Testis (tissue), 2 donors: ENCODE measurements at regions not wholly inside any gene's neighbourhood (a gene's known extent, or its start where the extent isn't known, plus 50 kb on each side); places are given as distances from the start of the nearest gene placed in this dataset.

Experiments
- DNase-seq: peaks from one replicate; pipeline ENCODE4 v3.0.0-alpha.2; 2019
- H3K27ac ChIP-seq, 2 donors: fragments of 200-600 bp; sonication (generic); one replicate each; pipeline ENCODE4 v1.5.1; 2019
- H3K27me3 ChIP-seq: fragments of 200-600 bp; sonication (generic); one replicate; pipeline ENCODE4 v1.5.1; 2019
- H3K36me3 ChIP-seq: fragments of 200-600 bp; sonication (generic); one replicate; pipeline ENCODE4 v1.5.1; 2017; ENCODE audit warnings: low read depth; ENCODE audit errors: missing control alignments
- H3K4me1 ChIP-seq: fragments of 200-600 bp; sonication (generic); one replicate; pipeline ENCODE4 v1.5.1; 2019
- H3K4me3 ChIP-seq, 2 donors: fragments of 200-600 bp; sonication (generic); one replicate each; pipeline ENCODE4 v1.5.1; 2017 to 2019
- H3K9me3 ChIP-seq: fragments of 200-600 bp; sonication (generic); one replicate; pipeline ENCODE4 v1.5.1; 2017
- POLR2A ChIP-seq: fragments of 450-650 bp; IDR thresholded peaks from one replicate; pipeline ENCODE4 v1.6.1; 2017; ENCODE audit warnings: antibody characterized with exemption, mild to moderate bottlenecking, moderate library complexity
- WGBS, 2 donors: methylation state at CpG; one replicate each; pipeline ENCODE4 v1.1.5; 2018; 5-methylcytosine and 5-hydroxymethylcytosine counted together
- intact Hi-C: fragments of 100-400 bp; cut with DNase I; formaldehyde crosslinking; loops from one replicate; pipeline ENCODE4 v1.15.1; 2023; ENCODE audit warnings: low total_unique reads
- TF ChIP-seq, protein P1 (sequence below), 3 experiments: fragments of 450-650 bp in 2 of 3; fragments of 200-600 bp in 1 of 3; sonication (generic) in 1 of 3; IDR thresholded peaks; one replicate each; pipeline ENCODE4 v1.5.1; 2016 to 2019; ENCODE audit warnings: antibody characterized with exemption in 3 of 3, mild to moderate bottlenecking in 2 of 3, moderate library complexity in 1 of 3

DNA sequence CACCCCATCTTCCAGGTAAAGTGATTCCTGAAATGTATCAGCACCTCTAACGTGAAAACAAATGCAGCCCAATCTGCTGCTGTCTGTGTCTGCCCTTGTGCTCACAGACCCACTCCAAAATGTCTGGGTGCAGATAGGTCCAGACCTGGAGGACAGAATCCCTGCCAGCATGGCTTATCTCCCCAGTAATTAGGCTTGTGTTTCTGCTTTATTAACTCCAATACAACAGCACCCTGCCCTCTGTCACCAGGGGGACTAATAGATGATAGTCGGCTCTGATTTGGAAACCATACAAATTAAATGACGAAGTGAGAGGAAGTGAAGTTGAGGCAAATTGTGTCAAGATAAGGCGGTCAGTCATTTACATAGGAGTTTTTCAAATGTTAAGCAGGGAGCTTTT lies 608.3 kb upstream of the SALL1 start:
- H3K9me3 ChIP-seq = no peaks in the 10 kb centered on the region
- H3K4me1 ChIP-seq = no peaks in the 10 kb centered on the region
- H3K27me3 ChIP-seq = no peaks in the 10 kb centered on the region
- no peak overlapping the region for H3K27ac ChIP-seq
- no peak for DNase-seq
- 48 to 50% methylated on average over 4 of the region's 4 CpGs for WGBS, 2 donors
- H3K36me3 ChIP-seq = no peaks in the 10 kb centered on the region
- no peak overlapping the region for H3K4me3 ChIP-seq
- intact Hi-C loops = no loop called here
- TF ChIP-seq POLR2A = no peak
- TF ChIP-seq, protein P1, sequence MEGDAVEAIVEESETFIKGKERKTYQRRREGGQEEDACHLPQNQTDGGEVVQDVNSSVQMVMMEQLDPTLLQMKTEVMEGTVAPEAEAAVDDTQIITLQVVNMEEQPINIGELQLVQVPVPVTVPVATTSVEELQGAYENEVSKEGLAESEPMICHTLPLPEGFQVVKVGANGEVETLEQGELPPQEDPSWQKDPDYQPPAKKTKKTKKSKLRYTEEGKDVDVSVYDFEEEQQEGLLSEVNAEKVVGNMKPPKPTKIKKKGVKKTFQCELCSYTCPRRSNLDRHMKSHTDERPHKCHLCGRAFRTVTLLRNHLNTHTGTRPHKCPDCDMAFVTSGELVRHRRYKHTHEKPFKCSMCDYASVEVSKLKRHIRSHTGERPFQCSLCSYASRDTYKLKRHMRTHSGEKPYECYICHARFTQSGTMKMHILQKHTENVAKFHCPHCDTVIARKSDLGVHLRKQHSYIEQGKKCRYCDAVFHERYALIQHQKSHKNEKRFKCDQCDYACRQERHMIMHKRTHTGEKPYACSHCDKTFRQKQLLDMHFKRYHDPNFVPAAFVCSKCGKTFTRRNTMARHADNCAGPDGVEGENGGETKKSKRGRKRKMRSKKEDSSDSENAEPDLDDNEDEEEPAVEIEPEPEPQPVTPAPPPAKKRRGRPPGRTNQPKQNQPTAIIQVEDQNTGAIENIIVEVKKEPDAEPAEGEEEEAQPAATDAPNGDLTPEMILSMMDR (IDR thresholded peaks at IDR 0.05) = no peak

DNA sequence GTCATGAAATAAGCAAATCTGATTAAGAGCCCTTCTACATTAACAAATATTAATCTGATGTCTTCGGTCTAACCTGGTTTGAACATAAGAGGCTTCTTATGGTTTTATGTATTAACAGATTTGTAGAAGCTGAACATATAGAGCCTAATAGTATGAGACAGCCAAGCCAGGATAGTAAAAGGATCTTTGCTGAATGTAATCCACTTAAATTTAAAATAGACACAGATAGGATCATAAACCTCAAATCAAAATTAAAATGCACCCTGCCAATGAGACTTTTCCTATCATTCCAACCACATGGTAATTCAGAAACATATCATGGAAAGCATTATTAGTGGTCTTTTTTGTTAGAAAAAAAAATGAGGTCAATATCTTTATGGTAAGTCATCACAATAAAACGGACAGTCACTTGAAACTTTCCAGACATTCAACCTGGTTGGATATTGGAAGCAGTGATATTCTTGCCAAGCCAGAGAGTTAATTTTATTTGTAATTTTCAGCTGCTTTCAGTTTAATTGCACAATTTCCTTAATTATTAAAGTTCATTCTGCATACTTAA lies 606.9 kb upstream of the SALL1 start:
- H3K27ac ChIP-seq = no peak overlapping the region
- DNase-seq = no peak
- 84 to 87% methylated on average over 2 of the region's 2 CpGs for WGBS, 2 donors
- no peak for TF ChIP-seq POLR2A
- TF ChIP-seq, protein P1 (IDR thresholded peaks at IDR 0.05) = no peak
- H3K4me3 ChIP-seq = no peak overlapping the region
- no peaks in the 10 kb centered on the region for H3K27me3 ChIP-seq
- intact Hi-C loops = no loop called here
- no peaks in the 10 kb centered on the region for H3K36me3 ChIP-seq
- no peaks in the 10 kb centered on the region for H3K4me1 ChIP-seq
- H3K9me3 ChIP-seq = no peaks in the 10 kb centered on the region

DNA sequence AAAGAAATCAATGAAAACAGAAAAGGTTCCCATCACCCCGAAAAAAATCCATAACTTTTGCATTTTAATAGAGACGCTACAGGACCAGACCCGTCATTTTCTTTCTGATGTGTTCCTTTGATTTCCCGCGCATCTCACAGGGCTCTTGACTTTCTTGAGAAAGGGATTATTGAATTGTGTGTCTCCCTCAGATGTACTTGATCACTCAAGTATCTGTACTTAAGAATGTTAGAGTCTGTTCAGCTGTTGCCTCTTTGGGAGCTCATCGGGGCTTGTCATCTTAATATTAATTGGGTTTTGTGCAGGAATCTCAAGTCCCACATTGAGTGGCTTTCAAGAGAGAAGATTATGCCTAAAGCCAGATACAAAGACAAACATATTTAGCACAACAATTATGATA lies 606.4 kb upstream of the SALL1 start:
- intact Hi-C loops = no loop called here
- TF ChIP-seq, protein P1 (IDR thresholded peaks at IDR 0.05) = no peak
- no peak for TF ChIP-seq POLR2A
- WGBS, 2 donors = 86 to 93% methylated on average over 6 of the region's 6 CpGs

DNA sequence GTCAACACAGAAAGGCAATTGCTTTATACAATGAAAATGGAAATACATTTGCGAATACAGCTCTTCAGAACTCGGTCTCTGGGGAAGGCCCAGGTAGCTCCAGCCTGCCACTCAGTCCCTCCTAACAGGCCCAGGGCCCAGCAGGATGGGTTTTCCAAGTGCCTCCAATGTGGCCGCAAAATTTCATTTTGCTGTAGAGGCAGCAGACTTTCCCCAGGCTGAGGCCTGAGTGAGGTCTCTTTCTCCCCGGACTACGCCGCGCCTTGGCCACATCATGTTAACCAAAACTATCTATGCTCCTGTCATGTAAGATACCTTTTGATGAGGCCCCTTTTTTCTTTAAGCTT lies 606.0 kb upstream of the SALL1 start:
- no peaks in the 10 kb centered on the region for H3K9me3 ChIP-seq
- no peak for TF ChIP-seq POLR2A
- TF ChIP-seq, protein P1 (IDR thresholded peaks at IDR 0.05) = no peak
- no peaks in the 10 kb centered on the region for H3K36me3 ChIP-seq
- H3K27me3 ChIP-seq = no peaks in the 10 kb centered on the region
- H3K4me3 ChIP-seq = no peak overlapping the region
- no peak overlapping the region for H3K27ac ChIP-seq
- H3K4me1 ChIP-seq = no peaks in the 10 kb centered on the region
- intact Hi-C loops = no loop called here
- WGBS, 2 donors = 93 to 96% methylated on average over 7 of the region's 7 CpGs
- no peak for DNase-seq

More for the DNA sequence above, 606.4 kb upstream of the SALL1 start:
- no peaks in the 10 kb centered on the region for H3K4me1 ChIP-seq
- H3K27ac ChIP-seq = no peak overlapping the region
- no peaks in the 10 kb centered on the region for H3K9me3 ChIP-seq
- no peaks in the 10 kb centered on the region for H3K27me3 ChIP-seq
- H3K36me3 ChIP-seq = no peaks in the 10 kb centered on the region
- no peak overlapping the region for H3K4me3 ChIP-seq
- DNase-seq = no peak

DNA sequence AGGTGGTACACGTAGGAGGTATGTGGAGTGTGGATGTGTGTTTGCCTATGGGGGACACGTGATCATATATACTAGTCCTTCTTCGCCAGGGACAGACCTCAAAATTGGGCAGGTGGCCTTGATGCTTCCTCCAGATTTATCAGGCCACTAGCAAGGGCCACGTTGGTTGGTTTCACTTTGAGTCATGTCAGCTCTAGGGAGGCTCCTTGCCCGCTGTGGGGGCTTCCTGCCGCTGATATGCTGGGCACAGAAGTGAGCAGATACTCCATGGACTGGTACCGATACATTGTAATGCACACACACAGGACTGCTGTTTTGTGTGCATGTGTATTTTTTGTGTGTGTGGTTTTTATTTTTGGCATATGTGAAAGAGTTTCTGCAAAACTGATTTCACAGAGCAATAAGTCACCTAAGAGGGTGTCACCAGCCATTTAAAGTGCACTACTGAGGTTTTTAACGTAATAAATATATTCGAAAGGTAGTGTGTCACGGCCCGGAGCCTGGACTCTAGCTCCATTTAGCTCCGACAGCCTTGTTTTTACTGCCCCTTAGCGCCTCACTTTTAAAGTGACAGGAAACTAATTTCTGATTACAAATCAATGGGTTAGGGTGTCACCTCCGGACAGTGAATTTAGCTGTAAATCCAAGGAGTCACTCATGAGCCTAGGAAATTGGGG lies 605.5 kb upstream of the SALL1 start:
- H3K4me3 ChIP-seq = no peak overlapping the region

More for the DNA sequence above, 605.5 kb upstream of the SALL1 start:
- Histone ChIP-seq H3K27me3 (no peaks in the 10 kb centered on the region), H3K36me3 (no peaks in the 10 kb centered on the region), H3K27ac (no peak overlapping the region), H3K4me1 (no peaks in the 10 kb centered on the region), H3K9me3 (no peaks in the 10 kb centered on the region)
- no peak for DNase-seq
- intact Hi-C loops = no loop called here
- WGBS, 2 donors = 67 to 70% methylated on average over 14 of the region's 14 CpGs
- TF ChIP-seq, protein P1 (IDR thresholded peaks at IDR 0.05) = no peak
- TF ChIP-seq POLR2A = no peak
